ENCODE measurements at regions not wholly inside any gene's neighbourhood (a gene's known extent, or its start where the extent isn't known, plus 50 kb on each side); places are given as distances from the start of the nearest gene placed in this dataset.

GRCh38 chr2:216564611-216565010 lies 66.0 kb downstream of the RPL37A start:
- DNase-seq: no peak
- TF ChIP-seq CTCF (IDR thresholded peaks at IDR 0.05; ENCODE audit: low read depth, low read length, missing control alignments): no peak
- Histone ChIP-seq H3K27me3 (replicated peaks) (no peaks in the 10 kb centered on the region), H3K27ac (no peak overlapping the region), H3K36me3 (replicated peaks) (no peaks in the 10 kb centered on the region), H3K4me3 (ENCODE audit: low read depth, low read length) (no peak overlapping the region)
- in situ Hi-C loops (cut with HindIII; ENCODE audit: low pct_ligation_motif_present, low sequenced_read_pairs): no loop called here

- no peak for DNase-seq
- H3K36me3 ChIP-seq (replicated peaks): no peaks in the 10 kb centered on the region
- H3K4me3 ChIP-seq (ENCODE audit: low read depth, low read length): no peak overlapping the region
- TF ChIP-seq CTCF (IDR thresholded peaks at IDR 0.05; ENCODE audit: low read depth, low read length, missing control alignments): no peak
- no peak overlapping the region for H3K27ac ChIP-seq
- H3K27me3 ChIP-seq (replicated peaks): no peaks in the 10 kb centered on the region
- in situ Hi-C loops (cut with HindIII; ENCODE audit: low pct_ligation_motif_present, low sequenced_read_pairs): no loop called here
Observed at GRCh38 chr2:216565956-216566355, 67.3 kb upstream of the IGFBP2 start.

- no peak for TF ChIP-seq CTCF (IDR thresholded peaks at IDR 0.05; ENCODE audit: low read depth, low read length, missing control alignments)
- in situ Hi-C loops (cut with HindIII; ENCODE audit: low pct_ligation_motif_present, low sequenced_read_pairs): no loop called here
- no peak for DNase-seq
- H3K27me3 ChIP-seq (replicated peaks): no peaks in the 10 kb centered on the region
- no peaks in the 10 kb centered on the region for H3K36me3 ChIP-seq (replicated peaks)
- no peak overlapping the region for H3K27ac ChIP-seq
- H3K4me3 ChIP-seq (ENCODE audit: low read depth, low read length): no peak overlapping the region
Observed at GRCh38 chr2:216568576-216568975, 64.6 kb upstream of the IGFBP2 start.

- no peak for DNase-seq
- Histone ChIP-seq H3K36me3 (replicated peaks) (no peaks in the 10 kb centered on the region), H3K27ac (no peak overlapping the region), H3K4me3 (ENCODE audit: low read depth, low read length) (no peak overlapping the region), H3K27me3 (replicated peaks) (no peaks in the 10 kb centered on the region)
- in situ Hi-C loops (cut with HindIII; ENCODE audit: low pct_ligation_motif_present, low sequenced_read_pairs): no loop called here
- TF ChIP-seq CTCF (IDR thresholded peaks at IDR 0.05; ENCODE audit: low read depth, low read length, missing control alignments): no peak
Observed at GRCh38 chr2:216569765-216570164, 63.5 kb upstream of the IGFBP2 start.

- TF ChIP-seq CTCF (IDR thresholded peaks at IDR 0.05; ENCODE audit: low read depth, low read length, missing control alignments): no peak
- no peak overlapping the region for H3K27ac ChIP-seq
- H3K27me3 ChIP-seq (replicated peaks): no peaks in the 10 kb centered on the region
- in situ Hi-C loops (cut with HindIII; ENCODE audit: low pct_ligation_motif_present, low sequenced_read_pairs): no loop called here
- H3K36me3 ChIP-seq (replicated peaks): no peaks in the 10 kb centered on the region
- H3K4me3 ChIP-seq (ENCODE audit: low read depth, low read length): no peak overlapping the region
- DNase-seq: no peak
Observed at GRCh38 chr2:216570357-216570756, 62.9 kb upstream of the IGFBP2 start.

GRCh38 chr2:216571178-216571908 lies 61.9 kb upstream of the IGFBP2 start:
- in situ Hi-C loops (cut with HindIII; ENCODE audit: low pct_ligation_motif_present, low sequenced_read_pairs): no loop called here
- no peak for DNase-seq
- H3K27me3 ChIP-seq (replicated peaks): no peaks in the 10 kb centered on the region
- no peak overlapping the region for H3K27ac ChIP-seq
- no peaks in the 10 kb centered on the region for H3K36me3 ChIP-seq (replicated peaks)
- H3K4me3 ChIP-seq (ENCODE audit: low read depth, low read length): no peak overlapping the region
- TF ChIP-seq CTCF (IDR thresholded peaks at IDR 0.05; ENCODE audit: low read depth, low read length, missing control alignments): no peak
